ENCODE measurements at regions not wholly inside any gene's neighbourhood (a gene's known extent, or its start where the extent isn't known, plus 50 kb on each side); places are given as distances from the start of the nearest gene placed in this dataset.

DNA sequence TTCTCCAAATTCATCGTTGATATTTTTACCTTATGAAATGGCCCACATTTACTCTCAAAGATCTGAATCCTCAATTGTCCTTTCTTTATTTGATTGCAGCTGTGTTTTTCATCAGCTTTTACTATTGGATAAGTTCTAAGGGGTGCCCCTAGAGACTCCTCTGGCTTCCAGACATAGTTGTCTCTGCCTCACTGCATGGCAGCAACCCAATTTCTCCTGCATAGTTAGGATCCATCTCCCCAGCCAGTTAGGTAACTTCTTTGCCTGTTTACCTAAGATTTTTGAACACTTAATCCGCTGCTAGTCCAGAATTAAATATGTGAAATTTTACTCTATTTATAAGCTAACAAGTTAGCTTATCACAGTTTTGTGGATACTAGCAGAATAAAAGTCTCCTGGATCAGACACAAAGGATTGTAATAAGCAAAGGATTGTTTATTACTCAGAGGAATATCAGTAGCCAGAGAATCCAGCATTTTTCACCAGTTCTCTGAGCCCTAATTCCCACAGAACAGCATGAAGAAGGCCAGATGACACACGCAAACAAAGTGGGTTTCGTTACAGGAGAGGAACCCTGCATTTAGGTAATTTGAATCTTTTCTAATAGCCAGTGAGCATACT is 101.1 kb downstream of the BBS10 start:
- DNase-seq: no peak
- CTCF ChIA-PET: no interaction called here
- Histone ChIP-seq H3K4me3 (ENCODE audit: low read depth in 2 of 2, low read length in 1 of 2) (no peak overlapping the region), H3K9ac (no peak overlapping the region), H3K36me3 (replicated peaks in 1 of 2; ENCODE audit: control insufficient read depth in 1 of 2, insufficient read depth in 2 of 2, low read length in 1 of 2) (no peaks in the 10 kb centered on the region), H4K20me1 (ENCODE audit: insufficient read depth) (no peaks in the 10 kb centered on the region), H3K9me2 (no peaks in the 10 kb centered on the region), H3K4me2 (no peak overlapping the region), H3K9me3 (no peaks in the 10 kb centered on the region), H3K27ac (ENCODE audit: low read depth in 2 of 2, low read length in 1 of 2) (no peak overlapping the region), H3K27me3 (ENCODE audit: insufficient read depth) (no peaks in the 10 kb centered on the region), H2AFZ (ENCODE audit: low read depth) (0 out of 2 replicates have a peak overlapping the region, but pooled peaks have one; percentile 11), H3K79me2 (ENCODE audit: insufficient read depth) (no peaks in the 10 kb centered on the region), H3K4me1 (ENCODE audit: control insufficient read depth in 1 of 2, insufficient read depth in 2 of 2, low read depth in 1 of 2, low read length in 1 of 2) (peaks cover 0 to 13% of the 10 kb centered on the region in 2 experiments; a peak in 3 of 4 replicates), H3F3A (replicated peaks; ENCODE audit: insufficient read depth) (peaks cover 11% of the 10 kb centered on the region)
- TF ChIP-seq SIN3A (IDR thresholded peaks at IDR 0.05; ENCODE audit: borderline replicate concordance, low read depth, low read length) (no peak), RAD21 (IDR thresholded peaks at IDR 0.05; ENCODE audit: low read length) (no peak), RCOR1 (IDR thresholded peaks at IDR 0.05; ENCODE audit: low read length) (no peak), RXRA (IDR thresholded peaks at IDR 0.05; ENCODE audit: borderline replicate concordance, low read depth) (no peak), TEAD4 (IDR thresholded peaks at IDR 0.05; ENCODE audit: borderline replicate concordance, insufficient read depth) (no peak), EP300 (IDR thresholded peaks at IDR 0.05; ENCODE audit: borderline replicate concordance in 1 of 2, low read depth in 1 of 2, low read length in 1 of 2) (no peak), CHD2 (IDR thresholded peaks at IDR 0.05; ENCODE audit: low read length, partially characterized antibody) (no peak), FOSL2 (IDR thresholded peaks at IDR 0.05; ENCODE audit: borderline replicate concordance, low read depth) (no peak)
- TF ChIP-seq, protein P1, sequence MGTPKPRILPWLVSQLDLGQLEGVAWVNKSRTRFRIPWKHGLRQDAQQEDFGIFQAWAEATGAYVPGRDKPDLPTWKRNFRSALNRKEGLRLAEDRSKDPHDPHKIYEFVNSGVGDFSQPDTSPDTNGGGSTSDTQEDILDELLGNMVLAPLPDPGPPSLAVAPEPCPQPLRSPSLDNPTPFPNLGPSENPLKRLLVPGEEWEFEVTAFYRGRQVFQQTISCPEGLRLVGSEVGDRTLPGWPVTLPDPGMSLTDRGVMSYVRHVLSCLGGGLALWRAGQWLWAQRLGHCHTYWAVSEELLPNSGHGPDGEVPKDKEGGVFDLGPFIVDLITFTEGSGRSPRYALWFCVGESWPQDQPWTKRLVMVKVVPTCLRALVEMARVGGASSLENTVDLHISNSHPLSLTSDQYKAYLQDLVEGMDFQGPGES (IDR thresholded peaks at IDR 0.05; ENCODE audit: low read depth, low read length): no peak
- TF ChIP-seq, protein P2, sequence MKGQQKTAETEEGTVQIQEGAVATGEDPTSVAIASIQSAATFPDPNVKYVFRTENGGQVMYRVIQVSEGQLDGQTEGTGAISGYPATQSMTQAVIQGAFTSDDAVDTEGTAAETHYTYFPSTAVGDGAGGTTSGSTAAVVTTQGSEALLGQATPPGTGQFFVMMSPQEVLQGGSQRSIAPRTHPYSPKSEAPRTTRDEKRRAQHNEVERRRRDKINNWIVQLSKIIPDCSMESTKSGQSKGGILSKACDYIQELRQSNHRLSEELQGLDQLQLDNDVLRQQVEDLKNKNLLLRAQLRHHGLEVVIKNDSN (IDR thresholded peaks at IDR 0.05; ENCODE audit: borderline replicate concordance, low read depth): no peak
- TF ChIP-seq, protein P3, sequence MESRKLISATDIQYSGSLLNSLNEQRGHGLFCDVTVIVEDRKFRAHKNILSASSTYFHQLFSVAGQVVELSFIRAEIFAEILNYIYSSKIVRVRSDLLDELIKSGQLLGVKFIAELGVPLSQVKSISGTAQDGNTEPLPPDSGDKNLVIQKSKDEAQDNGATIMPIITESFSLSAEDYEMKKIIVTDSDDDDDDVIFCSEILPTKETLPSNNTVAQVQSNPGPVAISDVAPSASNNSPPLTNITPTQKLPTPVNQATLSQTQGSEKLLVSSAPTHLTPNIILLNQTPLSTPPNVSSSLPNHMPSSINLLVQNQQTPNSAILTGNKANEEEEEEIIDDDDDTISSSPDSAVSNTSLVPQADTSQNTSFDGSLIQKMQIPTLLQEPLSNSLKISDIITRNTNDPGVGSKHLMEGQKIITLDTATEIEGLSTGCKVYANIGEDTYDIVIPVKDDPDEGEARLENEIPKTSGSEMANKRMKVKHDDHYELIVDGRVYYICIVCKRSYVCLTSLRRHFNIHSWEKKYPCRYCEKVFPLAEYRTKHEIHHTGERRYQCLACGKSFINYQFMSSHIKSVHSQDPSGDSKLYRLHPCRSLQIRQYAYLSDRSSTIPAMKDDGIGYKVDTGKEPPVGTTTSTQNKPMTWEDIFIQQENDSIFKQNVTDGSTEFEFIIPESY (IDR thresholded peaks at IDR 0.05; ENCODE audit: borderline replicate concordance, low read depth): no peak
- TF ChIP-seq, protein P4, sequence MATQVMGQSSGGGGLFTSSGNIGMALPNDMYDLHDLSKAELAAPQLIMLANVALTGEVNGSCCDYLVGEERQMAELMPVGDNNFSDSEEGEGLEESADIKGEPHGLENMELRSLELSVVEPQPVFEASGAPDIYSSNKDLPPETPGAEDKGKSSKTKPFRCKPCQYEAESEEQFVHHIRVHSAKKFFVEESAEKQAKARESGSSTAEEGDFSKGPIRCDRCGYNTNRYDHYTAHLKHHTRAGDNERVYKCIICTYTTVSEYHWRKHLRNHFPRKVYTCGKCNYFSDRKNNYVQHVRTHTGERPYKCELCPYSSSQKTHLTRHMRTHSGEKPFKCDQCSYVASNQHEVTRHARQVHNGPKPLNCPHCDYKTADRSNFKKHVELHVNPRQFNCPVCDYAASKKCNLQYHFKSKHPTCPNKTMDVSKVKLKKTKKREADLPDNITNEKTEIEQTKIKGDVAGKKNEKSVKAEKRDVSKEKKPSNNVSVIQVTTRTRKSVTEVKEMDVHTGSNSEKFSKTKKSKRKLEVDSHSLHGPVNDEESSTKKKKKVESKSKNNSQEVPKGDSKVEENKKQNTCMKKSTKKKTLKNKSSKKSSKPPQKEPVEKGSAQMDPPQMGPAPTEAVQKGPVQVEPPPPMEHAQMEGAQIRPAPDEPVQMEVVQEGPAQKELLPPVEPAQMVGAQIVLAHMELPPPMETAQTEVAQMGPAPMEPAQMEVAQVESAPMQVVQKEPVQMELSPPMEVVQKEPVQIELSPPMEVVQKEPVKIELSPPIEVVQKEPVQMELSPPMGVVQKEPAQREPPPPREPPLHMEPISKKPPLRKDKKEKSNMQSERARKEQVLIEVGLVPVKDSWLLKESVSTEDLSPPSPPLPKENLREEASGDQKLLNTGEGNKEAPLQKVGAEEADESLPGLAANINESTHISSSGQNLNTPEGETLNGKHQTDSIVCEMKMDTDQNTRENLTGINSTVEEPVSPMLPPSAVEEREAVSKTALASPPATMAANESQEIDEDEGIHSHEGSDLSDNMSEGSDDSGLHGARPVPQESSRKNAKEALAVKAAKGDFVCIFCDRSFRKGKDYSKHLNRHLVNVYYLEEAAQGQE (IDR thresholded peaks at IDR 0.05; ENCODE audit: low read depth, low read length): no peak
- 80% methylated on average over 4 of the region's 4 CpGs for WGBS (ENCODE audit: low lambda C conversion rate)
- POLR2A ChIA-PET: no interaction called here
